ENCODE measurements at regions not wholly inside any gene's neighbourhood (a gene's known extent, or its start where the extent isn't known, plus 50 kb on each side); places are given as distances from the start of the nearest gene placed in this dataset.

DNA sequence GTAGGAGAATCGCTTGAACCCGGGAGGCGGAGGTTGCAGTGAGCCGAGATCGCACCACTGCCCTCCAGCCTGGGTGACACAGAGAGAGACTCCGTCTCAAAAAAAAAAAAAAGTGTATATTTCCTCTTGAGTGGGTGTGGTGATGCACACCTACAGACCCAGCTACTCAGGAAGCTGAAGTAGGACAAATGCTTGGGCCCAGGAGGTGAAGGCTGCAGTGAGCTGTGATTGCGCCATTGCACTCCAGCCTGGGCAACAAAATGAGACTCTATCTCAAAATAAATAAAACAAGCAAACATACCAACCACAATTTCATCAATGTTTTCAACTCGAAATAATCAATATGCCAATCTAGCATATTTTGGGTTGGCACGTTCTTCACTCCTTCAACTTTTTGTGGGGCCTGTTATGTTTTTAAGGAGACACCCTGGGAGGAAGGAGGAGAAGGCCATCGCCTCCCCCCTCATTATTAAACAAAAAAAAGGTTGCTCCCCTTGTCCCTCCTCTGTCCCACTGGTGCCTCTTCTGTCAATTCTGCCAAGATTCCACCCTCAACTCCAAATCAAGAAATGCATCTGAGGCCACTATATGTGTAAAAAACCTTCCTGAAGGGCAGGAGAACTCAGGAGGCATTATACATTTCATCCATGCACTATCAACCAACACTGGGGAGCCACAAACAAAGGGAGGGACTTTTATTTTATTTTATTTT, 52.4 kb upstream of the ATF7IP2 start:
- DNase-seq (ENCODE audit: extremely low read depth in 1 of 11, low read depth in 9 of 11, low spot score in 4 of 11) = no peak

- DNase-seq (ENCODE audit: extremely low read depth in 1 of 11, low read depth in 9 of 11, low spot score in 4 of 11) = no peak
Measured at GRCh38 chr16:10335681-10336080, 50.2 kb upstream of the ATF7IP2 start.
